HUES64 (cell line): ENCODE measurements at regions not wholly inside any gene's neighbourhood (a gene's known extent, or its start where the extent isn't known, plus 50 kb on each side); places are given as distances from the start of the nearest gene placed in this dataset.

ENCODE experiments used
- H3K27ac ChIP-seq: 2 replicates; pipeline ENCODE4 v1.7.0; 2013; ENCODE audit warnings: low read depth, low read length, inconsistent platforms
- H3K27me3 ChIP-seq: 2 replicates; pipeline ENCODE4 v1.6.1; 2013; ENCODE audit warnings: mild to moderate bottlenecking, low read length; ENCODE audit not compliant: insufficient read depth
- H3K36me3 ChIP-seq: 2 replicates; pipeline ENCODE4 v1.6.1; 2013; ENCODE audit warnings: mild to moderate bottlenecking, low read length; ENCODE audit not compliant: insufficient read depth
- H3K4me1 ChIP-seq: 2 replicates; pipeline ENCODE4 v1.6.1; 2013; ENCODE audit warnings: mild to moderate bottlenecking, low read length, moderate library complexity; ENCODE audit not compliant: insufficient read depth
- H3K4me3 ChIP-seq: 2 replicates; pipeline ENCODE4 v1.5.1; 2013; ENCODE audit warnings: mild to moderate bottlenecking, low read length, moderate library complexity
- H3K9ac ChIP-seq: 2 replicates; pipeline ENCODE4 v1.6.1; 2013; ENCODE audit warnings: mild to moderate bottlenecking, low read depth, low read length
- H3K9me3 ChIP-seq: 2 replicates; pipeline ENCODE4 v1.6.1; 2013; ENCODE audit warnings: low read depth, low read length; ENCODE audit not compliant: insufficient read depth
- WGBS: fragments of 150-250, 120-280 bp; methylation state at CpG from one replicate; pipeline ENCODE4 v1.1.7; 2013; ENCODE audit warnings: missing lambda C conversion rate; 5-methylcytosine and 5-hydroxymethylcytosine counted together

- H3K27me3 ChIP-seq, result no peaks in the 10 kb centered on the region
- H3K27ac ChIP-seq, result no peak overlapping the region
- H3K9me3 ChIP-seq, result no peaks in the 10 kb centered on the region
- WGBS, result 87% methylated on average over 2 of the region's 2 CpGs
- no peaks in the 10 kb centered on the region for H3K36me3 ChIP-seq
- H3K4me3 ChIP-seq, result no peak overlapping the region
- H3K4me1 ChIP-seq, result peaks cover 14% of the 10 kb centered on the region
- no peak overlapping the region for H3K9ac ChIP-seq
Measured at GRCh38 chr5:120738568-120738967, 274.5 kb downstream of the PRR16 start.

GRCh38 chr5:120740989-120741388 is 276.9 kb downstream of the PRR16 start:
- Histone ChIP-seq H3K36me3 (no peaks in the 10 kb centered on the region), H3K27ac (no peak overlapping the region), H3K9me3 (no peaks in the 10 kb centered on the region), H3K9ac (no peak overlapping the region), H3K4me1 (no peaks in the 10 kb centered on the region), H3K27me3 (no peaks in the 10 kb centered on the region), H3K4me3 (no peak overlapping the region)

- no peak overlapping the region for H3K9ac ChIP-seq
- no peaks in the 10 kb centered on the region for H3K36me3 ChIP-seq
- 0 out of 2 replicates have a peak, but pooled peaks cover 2% of the 10 kb centered on the region for H3K9me3 ChIP-seq
- H3K27me3 ChIP-seq, result no peaks in the 10 kb centered on the region
- H3K4me3 ChIP-seq, result no peak overlapping the region
- 92% methylated on average over 2 of the region's 2 CpGs for WGBS
- no peak overlapping the region for H3K27ac ChIP-seq
- H3K4me1 ChIP-seq, result peaks cover 4% of the 10 kb centered on the region; the same call in 1 of the 2 replicates
Measured at GRCh38 chr5:120748474-120748873, 284.4 kb downstream of the PRR16 start.

GRCh38 chr5:120749737-120750136 is 285.6 kb downstream of the PRR16 start:
- Histone ChIP-seq H3K27ac (no peak overlapping the region), H3K4me1 (peaks cover 4% of the 10 kb centered on the region; the same call in 1 of the 2 replicates), H3K27me3 (no peaks in the 10 kb centered on the region), H3K4me3 (no peak overlapping the region), H3K9me3 (0 out of 2 replicates have a peak, but pooled peaks cover 2% of the 10 kb centered on the region), H3K9ac (no peak overlapping the region), H3K36me3 (no peaks in the 10 kb centered on the region)
- 100% methylated on average over 2 of the region's 3 CpGs for WGBS

- no peak overlapping the region for H3K9ac ChIP-seq
Measured at GRCh38 chr5:120759587-120759986, 295.5 kb downstream of the PRR16 start.

GRCh38 chr5:120761986-120762385 is 297.9 kb downstream of the PRR16 start:
- WGBS, result 80% methylated on average over 1 of the region's 1 CpG
- H3K4me1 ChIP-seq, result peaks cover 22% of the 10 kb centered on the region; the same call in 1 of the 2 replicates
- H3K27me3 ChIP-seq, result no peaks in the 10 kb centered on the region
- H3K9me3 ChIP-seq, result 0 out of 2 replicates have a peak, but pooled peaks cover 9% of the 10 kb centered on the region
- H3K36me3 ChIP-seq, result no peaks in the 10 kb centered on the region
- no peak overlapping the region for H3K4me3 ChIP-seq
- H3K9ac ChIP-seq, result no peak overlapping the region
- H3K27ac ChIP-seq, result no peak overlapping the region

More at GRCh38 chr5:120759587-120759986, 295.5 kb downstream of the PRR16 start:
- Histone ChIP-seq H3K9me3 (0 out of 2 replicates have a peak, but pooled peaks cover 20% of the 10 kb centered on the region), H3K27ac (no peak overlapping the region), H3K4me1 (peaks cover 16% of the 10 kb centered on the region; the same call in 1 of the 2 replicates), H3K4me3 (no peak overlapping the region), H3K27me3 (no peaks in the 10 kb centered on the region), H3K36me3 (no peaks in the 10 kb centered on the region)

GRCh38 chr5:120765189-120765588 is 301.1 kb downstream of the PRR16 start:
- Histone ChIP-seq H3K27ac (no peak overlapping the region), H3K9ac (no peak overlapping the region), H3K9me3 (0 out of 2 replicates have a peak, but pooled peaks cover 3% of the 10 kb centered on the region), H3K36me3 (no peaks in the 10 kb centered on the region), H3K4me1 (peaks cover 22% of the 10 kb centered on the region; the same call in 1 of the 2 replicates), H3K4me3 (no peak overlapping the region), H3K27me3 (no peaks in the 10 kb centered on the region)
- 94% methylated on average over 2 of the region's 2 CpGs for WGBS

GRCh38 chr5:120767178-120767820 is 303.2 kb downstream of the PRR16 start:
- H3K27ac ChIP-seq, result no peak overlapping the region
- H3K9me3 ChIP-seq, result 0 out of 2 replicates have a peak, but pooled peaks cover 3% of the 10 kb centered on the region
- peaks cover 12% of the 10 kb centered on the region; the same call in 1 of the 2 replicates for H3K4me1 ChIP-seq
- WGBS, result no CpG with 5 or more reads among the region's 1 CpG
- no peak overlapping the region for H3K9ac ChIP-seq
- no peaks in the 10 kb centered on the region for H3K36me3 ChIP-seq
- no peak overlapping the region for H3K4me3 ChIP-seq
- H3K27me3 ChIP-seq, result no peaks in the 10 kb centered on the region

- 91% methylated on average over 1 of the region's 2 CpGs for WGBS
- Histone ChIP-seq H3K36me3 (no peaks in the 10 kb centered on the region), H3K27ac (no peak overlapping the region), H3K9ac (no peak overlapping the region), H3K4me3 (no peak overlapping the region), H3K27me3 (no peaks in the 10 kb centered on the region), H3K9me3 (no peaks in the 10 kb centered on the region), H3K4me1 (peaks cover 6% of the 10 kb centered on the region; the same call in 1 of the 2 replicates)
Measured at GRCh38 chr5:120769312-120769872, 305.3 kb downstream of the PRR16 start.

- H3K27ac ChIP-seq, result no peak overlapping the region
- no peak overlapping the region for H3K9ac ChIP-seq
- H3K36me3 ChIP-seq, result no peaks in the 10 kb centered on the region
- no peak overlapping the region for H3K4me3 ChIP-seq
- no peaks in the 10 kb centered on the region for H3K27me3 ChIP-seq
- no peaks in the 10 kb centered on the region for H3K4me1 ChIP-seq
- H3K9me3 ChIP-seq, result no peaks in the 10 kb centered on the region
- WGBS, result no CpG with 5 or more reads among the region's 1 CpG
Measured at GRCh38 chr5:120771202-120771601, 307.1 kb downstream of the PRR16 start.

GRCh38 chr5:120778491-120779484 is 314.7 kb downstream of the PRR16 start:
- Histone ChIP-seq H3K9me3 (no peaks in the 10 kb centered on the region), H3K9ac (no peak overlapping the region), H3K36me3 (no peaks in the 10 kb centered on the region), H3K27ac (no peak overlapping the region), H3K27me3 (no peaks in the 10 kb centered on the region), H3K4me3 (no peak overlapping the region), H3K4me1 (no peaks in the 10 kb centered on the region)
- 93% methylated on average over 7 of the region's 7 CpGs for WGBS
